Mucosa of descending colon (tissue), 3 donors: ENCODE measurements at regions not wholly inside any gene's neighbourhood (a gene's known extent, or its start where the extent isn't known, plus 50 kb on each side); places are given as distances from the start of the nearest gene placed in this dataset.

Experiments
- ATAC-seq: fragments of 200-7000 bp; cut with Tn5 transposase; one replicate; pipeline ENCODE4 v1.9.1; 2020; ENCODE audit warnings: mild to moderate bottlenecking, moderate library complexity
- DNase-seq, 3 donors: peaks; one replicate each; pipeline ENCODE4 v3.0.0-alpha.2; 2020
- H3K36me3 ChIP-seq: fragments of 200-600 bp; one replicate; pipeline ENCODE4 v1.8.0; 2021; ENCODE audit warnings: low read depth, mild to moderate bottlenecking
- H3K4me1 ChIP-seq: fragments of 200-600 bp; one replicate; pipeline ENCODE4 v1.8.0; 2021; ENCODE audit warnings: low read depth, mild to moderate bottlenecking
- H3K4me3 ChIP-seq: fragments of 200-600 bp; one replicate; pipeline ENCODE4 v1.8.0; 2021; ENCODE audit warnings: mild to moderate bottlenecking
- H3K9me3 ChIP-seq: fragments of 200-600 bp; one replicate; pipeline ENCODE4 v1.8.0; 2021; ENCODE audit warnings: mild to moderate bottlenecking
- CTCF ChIP-seq: fragments of 200-600 bp; IDR thresholded peaks from one replicate; pipeline ENCODE4 v1.8.0; 2022; ENCODE audit warnings: antibody characterized with exemption, mild to moderate bottlenecking
- intact Hi-C, 2 donors: fragments of 100-400 bp; cut with DNase I in 1 of 2; cut with micrococcal nuclease in 1 of 2; formaldehyde crosslinking; loops; one replicate each; pipeline versions ENCODE4 v1.11.0 to v1.11.1; 2022; cut with DNase I, micrococcal nuclease
- donor health status: DM: no; HTN: no; CAD: no; lungs with moderate emphysema.
- donor health status: DM: no; HTN: no; CAD: no.
- donor health status: DM: no; HTN: yes; CAD: no.

- no peak for ATAC-seq
- H3K4me1 ChIP-seq: no peaks in the 10 kb centered on the region
Measured at GRCh38 chr16:51939378-51939871, 607.5 kb downstream of the TOX3 start.

GRCh38 chr16:51938861-51939260, 608.1 kb downstream of the TOX3 start:
- H3K36me3 ChIP-seq: no peaks in the 10 kb centered on the region
- H3K9me3 ChIP-seq: no peaks in the 10 kb centered on the region
- DNase-seq: no peak
- intact Hi-C loops: no loop called here
- H3K4me3 ChIP-seq: no peak overlapping the region
- TF ChIP-seq CTCF: no peak
- H3K4me1 ChIP-seq: no peaks in the 10 kb centered on the region
- no peak for ATAC-seq

More at GRCh38 chr16:51939378-51939871, 607.5 kb downstream of the TOX3 start:
- intact Hi-C loops: no loop called here
- DNase-seq: no peak
- Histone ChIP-seq H3K9me3 (no peaks in the 10 kb centered on the region), H3K36me3 (no peaks in the 10 kb centered on the region), H3K4me3 (no peak overlapping the region)
- TF ChIP-seq CTCF: no peak

GRCh38 chr16:51937771-51938170, 609.2 kb downstream of the TOX3 start:
- ATAC-seq (no peak), DNase-seq (no peak)
- H3K4me3 ChIP-seq: no peak overlapping the region
- H3K36me3 ChIP-seq: no peaks in the 10 kb centered on the region
- H3K4me1 ChIP-seq: no peaks in the 10 kb centered on the region
- intact Hi-C loops: no loop called here
- TF ChIP-seq CTCF: no peak
- no peaks in the 10 kb centered on the region for H3K9me3 ChIP-seq

GRCh38 chr16:51936846-51937245, 610.1 kb downstream of the TOX3 start:
- Histone ChIP-seq H3K36me3 (no peaks in the 10 kb centered on the region), H3K9me3 (no peaks in the 10 kb centered on the region), H3K4me1 (no peaks in the 10 kb centered on the region), H3K4me3 (no peak overlapping the region)
- no peak for TF ChIP-seq CTCF
- DNase-seq (no peak), ATAC-seq (no peak)
- intact Hi-C loops: no loop called here

GRCh38 chr16:51932317-51932716, 614.6 kb downstream of the TOX3 start:
- no peak for ATAC-seq
- H3K4me1 ChIP-seq: no peaks in the 10 kb centered on the region
- H3K4me3 ChIP-seq: no peak overlapping the region
- intact Hi-C loops: no loop called here
- no peak for DNase-seq
- TF ChIP-seq CTCF: no peak
- H3K9me3 ChIP-seq: no peaks in the 10 kb centered on the region
- no peaks in the 10 kb centered on the region for H3K36me3 ChIP-seq

GRCh38 chr16:51931653-51932052, 615.3 kb downstream of the TOX3 start:
- Histone ChIP-seq H3K4me1 (no peaks in the 10 kb centered on the region), H3K9me3 (no peaks in the 10 kb centered on the region), H3K4me3 (no peak overlapping the region), H3K36me3 (no peaks in the 10 kb centered on the region)
- no peak for TF ChIP-seq CTCF
- no peak for DNase-seq
- intact Hi-C loops: no loop called here
- no peak for ATAC-seq
